Fibroblast of villous mesenchyme (primary cell): ENCODE measurements at regions not wholly inside any gene's neighbourhood (a gene's known extent, or its start where the extent isn't known, plus 50 kb on each side); places are given as distances from the start of the nearest gene placed in this dataset.

Experiments
- DNase-seq: peaks from one replicate; pipeline ENCODE4 v3.0.0-alpha.2; 2010; ENCODE audit warnings: low read depth
- H3K4me3 ChIP-seq: 2 replicates; pipeline ENCODE4 v1.5.1; 2011; ENCODE audit warnings: low read depth, mild to moderate bottlenecking, low read length
- TF ChIP-seq, protein P1 (sequence below): IDR thresholded peaks from 2 replicates; pipeline ENCODE4 v1.5.1; 2012; ENCODE audit warnings: low read depth, mild to moderate bottlenecking, low read length; ENCODE audit not compliant: insufficient read depth

DNA sequence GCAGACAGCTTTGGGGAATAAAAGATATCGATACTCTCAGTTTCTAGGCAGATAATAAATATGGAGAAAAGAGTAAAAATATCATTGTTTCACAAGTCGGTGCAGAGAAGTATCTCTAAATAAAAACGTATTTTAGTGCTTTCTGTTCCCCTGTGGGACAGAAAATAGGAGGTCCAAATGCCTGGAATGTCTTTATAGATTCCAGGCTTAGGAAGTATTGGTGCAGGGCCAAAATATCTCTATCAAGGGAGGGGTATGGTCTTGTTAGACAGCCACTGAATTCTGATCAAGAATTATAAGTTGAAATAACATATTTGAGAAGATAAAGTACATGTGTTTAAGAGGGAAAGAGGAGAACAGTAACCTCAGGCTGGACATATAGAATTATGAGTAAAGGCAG lies 596.4 kb downstream of the PCDH18 start:
- DNase-seq: no peak
- no peak overlapping the region for H3K4me3 ChIP-seq
- TF ChIP-seq, protein P1, sequence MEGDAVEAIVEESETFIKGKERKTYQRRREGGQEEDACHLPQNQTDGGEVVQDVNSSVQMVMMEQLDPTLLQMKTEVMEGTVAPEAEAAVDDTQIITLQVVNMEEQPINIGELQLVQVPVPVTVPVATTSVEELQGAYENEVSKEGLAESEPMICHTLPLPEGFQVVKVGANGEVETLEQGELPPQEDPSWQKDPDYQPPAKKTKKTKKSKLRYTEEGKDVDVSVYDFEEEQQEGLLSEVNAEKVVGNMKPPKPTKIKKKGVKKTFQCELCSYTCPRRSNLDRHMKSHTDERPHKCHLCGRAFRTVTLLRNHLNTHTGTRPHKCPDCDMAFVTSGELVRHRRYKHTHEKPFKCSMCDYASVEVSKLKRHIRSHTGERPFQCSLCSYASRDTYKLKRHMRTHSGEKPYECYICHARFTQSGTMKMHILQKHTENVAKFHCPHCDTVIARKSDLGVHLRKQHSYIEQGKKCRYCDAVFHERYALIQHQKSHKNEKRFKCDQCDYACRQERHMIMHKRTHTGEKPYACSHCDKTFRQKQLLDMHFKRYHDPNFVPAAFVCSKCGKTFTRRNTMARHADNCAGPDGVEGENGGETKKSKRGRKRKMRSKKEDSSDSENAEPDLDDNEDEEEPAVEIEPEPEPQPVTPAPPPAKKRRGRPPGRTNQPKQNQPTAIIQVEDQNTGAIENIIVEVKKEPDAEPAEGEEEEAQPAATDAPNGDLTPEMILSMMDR: no peak

DNA sequence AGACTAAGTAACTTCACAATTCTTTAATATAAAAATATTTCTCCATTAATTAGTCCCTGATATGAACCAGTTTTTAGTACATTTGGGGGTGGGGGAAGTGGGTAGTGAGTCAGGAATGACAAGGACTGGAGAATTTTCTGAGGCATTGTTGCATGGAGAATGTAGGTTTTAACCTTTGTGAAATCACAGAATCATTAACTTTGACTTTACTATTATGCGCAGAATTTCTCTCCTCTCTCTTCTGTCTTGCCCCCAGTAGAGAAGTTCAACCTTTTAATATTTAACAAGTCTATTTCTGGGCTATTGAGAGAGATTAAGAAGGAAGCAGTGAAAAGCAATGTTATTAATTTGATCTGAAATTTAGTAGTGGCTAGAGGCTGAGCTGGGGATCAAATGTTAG lies 597.0 kb downstream of the PCDH18 start:
- no peak overlapping the region for H3K4me3 ChIP-seq
- TF ChIP-seq, protein P1: no peak
- no peak for DNase-seq

DNA sequence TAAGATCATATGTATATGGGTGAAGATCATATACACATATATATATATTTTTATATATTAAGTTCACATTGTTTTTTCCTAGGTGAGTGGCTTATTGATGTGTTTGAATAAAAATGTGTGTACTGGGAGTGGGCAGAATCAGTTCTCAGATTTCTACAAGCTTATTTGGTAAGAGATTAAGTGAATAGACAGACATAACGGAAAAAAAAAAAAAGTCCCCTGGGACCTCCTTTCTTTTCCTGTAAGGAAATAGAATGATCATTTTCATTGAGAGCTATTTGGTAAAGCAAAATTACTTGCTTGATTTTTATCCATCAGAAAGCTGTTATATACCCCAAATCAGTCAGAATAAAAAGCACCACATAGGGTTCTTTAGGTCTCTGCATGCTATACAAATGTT lies 597.7 kb downstream of the PCDH18 start:
- TF ChIP-seq, protein P1: no peak
- DNase-seq: no peak
- H3K4me3 ChIP-seq: no peak overlapping the region

DNA sequence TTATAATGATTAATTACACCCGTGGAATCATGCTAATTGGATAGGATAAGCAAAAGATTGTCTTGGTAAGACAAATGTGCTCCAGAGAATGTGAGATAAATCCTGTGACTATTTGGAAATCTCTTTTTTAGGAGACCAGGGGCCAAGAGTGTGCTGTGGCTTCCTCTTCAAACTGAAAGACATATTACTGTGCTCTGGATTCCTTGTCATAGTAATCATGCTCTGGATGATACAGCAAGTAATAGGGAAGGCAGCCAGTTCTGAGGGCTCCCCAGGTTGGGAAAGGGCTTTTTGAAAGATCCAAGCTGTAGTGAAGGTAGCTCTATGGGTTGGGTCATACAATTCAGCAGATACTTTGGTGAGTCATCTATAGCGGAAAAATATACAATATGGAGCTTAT lies 600.5 kb downstream of the PCDH18 start:
- TF ChIP-seq, protein P1: no peak
- DNase-seq: no peak
- no peak overlapping the region for H3K4me3 ChIP-seq

DNA sequence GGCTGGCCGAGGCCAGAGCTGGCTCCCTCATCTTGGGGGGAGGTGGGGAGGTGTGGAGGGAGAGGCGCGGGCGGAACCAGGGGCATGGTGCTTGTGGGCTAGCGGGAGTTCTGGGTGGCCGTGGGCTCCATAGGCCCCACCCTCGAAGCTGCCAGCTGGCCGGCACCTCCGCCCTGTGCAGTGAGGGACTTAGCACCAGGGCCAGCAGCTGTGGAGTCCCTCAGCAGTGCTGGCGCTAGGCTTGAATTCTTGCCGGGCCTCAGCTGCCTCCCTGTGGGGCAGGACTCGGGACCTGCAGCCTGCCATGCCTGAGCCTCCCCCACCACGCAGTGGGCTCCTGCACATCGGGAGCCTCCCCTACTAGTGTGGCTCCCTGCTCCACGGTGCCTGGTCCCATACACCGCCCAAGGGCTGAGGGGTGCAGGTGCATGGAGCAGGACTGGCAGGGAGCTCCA lies 603.3 kb downstream of the PCDH18 start:
- H3K4me3 ChIP-seq: no peak overlapping the region
- TF ChIP-seq, protein P1: no peak
- DNase-seq: no peak

DNA sequence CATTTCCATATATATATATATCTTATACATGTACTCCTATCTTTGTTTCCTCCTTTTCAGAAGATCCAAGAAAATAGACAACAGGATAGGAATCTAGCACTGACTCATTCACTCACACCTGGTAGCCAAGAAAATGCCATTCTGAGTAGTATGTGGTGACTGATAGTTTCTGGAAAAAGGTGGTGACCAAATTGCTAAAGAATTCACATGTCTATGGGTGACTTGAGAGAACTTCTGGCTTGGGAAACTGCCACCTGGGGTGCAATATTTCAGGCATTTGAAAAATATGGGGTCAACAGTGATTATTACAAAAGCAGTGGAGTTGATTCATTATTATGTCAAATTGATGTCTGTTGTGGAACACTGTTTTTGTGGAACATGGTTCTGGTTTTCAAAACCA lies 605.1 kb downstream of the PCDH18 start:
- TF ChIP-seq, protein P1: no peak
- DNase-seq: no peak
- no peak overlapping the region for H3K4me3 ChIP-seq

DNA sequence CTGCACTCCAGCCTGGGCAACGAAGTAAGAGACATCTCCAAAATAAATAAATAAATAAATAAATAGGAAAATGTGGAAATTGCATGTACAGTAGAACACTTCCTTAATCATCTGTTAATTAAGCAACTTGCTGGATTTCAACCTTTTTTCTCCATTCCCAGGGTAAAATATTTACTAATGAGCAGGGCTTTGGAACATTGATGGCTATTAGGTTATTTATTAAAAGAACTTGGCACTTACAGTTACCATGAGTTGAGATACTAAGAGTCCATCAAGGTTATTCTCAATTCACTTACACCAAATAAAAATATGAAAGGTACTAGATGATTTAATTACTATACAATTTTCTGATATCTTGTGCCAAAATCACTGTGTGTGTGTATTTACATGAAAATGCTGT lies 607.1 kb downstream of the PCDH18 start:
- DNase-seq: no peak
- TF ChIP-seq, protein P1: no peak
- H3K4me3 ChIP-seq: no peak overlapping the region
